HTR-8/SVneo (cell line): ENCODE measurements at regions not wholly inside any gene's neighbourhood (a gene's known extent, or its start where the extent isn't known, plus 50 kb on each side); places are given as distances from the start of the nearest gene placed in this dataset.
"Not testable (repeated sequence)": the region's sequence is repeated elsewhere in the genome, so short reads cannot be mapped to it uniquely, and the experiment has no call there.

Experiments
- DNase-seq: peaks from one replicate; pipeline ENCODE4 v3.0.0; 2011; ENCODE audit warnings: low spot score, mixed read lengths; ENCODE audit not compliant: insufficient read length
- FAIRE-seq: peaks from 2 replicates; lab custom pipeline; 2011; peaks lifted over from hg19 to GRCh38; lab: Jason Lieb, UNC

DNA sequence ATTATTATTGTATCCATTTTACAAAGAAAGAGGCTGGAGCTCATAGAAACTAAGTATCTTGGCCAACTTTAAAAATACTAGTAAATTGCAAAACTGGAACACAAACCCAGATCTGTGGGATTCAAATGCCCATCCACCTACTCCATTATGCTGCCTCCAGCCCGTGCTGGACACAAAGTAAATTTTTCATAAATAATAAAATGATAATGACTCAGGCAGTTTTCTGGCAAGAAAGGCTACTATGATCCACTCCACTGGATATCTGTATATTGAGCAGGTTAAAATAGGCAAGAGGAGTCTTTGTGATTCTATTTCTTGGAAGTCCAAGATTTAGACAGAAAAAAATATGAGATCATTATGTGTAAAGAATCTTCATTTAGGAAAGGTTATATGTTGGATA, 138.3 kb upstream of the DUSP10 start:
- no peak for DNase-seq

DNA sequence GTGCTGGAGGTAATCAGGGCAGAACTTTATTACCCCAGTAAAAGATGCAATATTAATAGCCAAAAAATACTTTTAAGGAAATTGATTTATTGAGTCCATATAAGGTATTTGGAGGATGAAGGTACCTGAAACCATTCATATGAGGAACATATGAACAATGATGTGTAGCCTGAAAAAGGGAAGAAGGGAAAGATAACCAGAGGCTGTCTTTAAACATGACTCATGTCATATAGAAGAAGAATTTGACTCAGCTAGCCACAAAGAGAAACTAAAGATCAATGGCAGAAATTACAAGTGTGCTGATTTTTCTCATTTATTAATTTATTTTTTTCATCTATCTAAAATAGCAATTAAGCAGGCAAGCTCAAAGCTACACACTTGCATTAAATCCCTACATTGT, 136.2 kb upstream of the DUSP10 start:
- FAIRE-seq = no peak
- DNase-seq = no peak

More for the DNA sequence above, 138.3 kb upstream of the DUSP10 start:
- FAIRE-seq = no peak

DNA sequence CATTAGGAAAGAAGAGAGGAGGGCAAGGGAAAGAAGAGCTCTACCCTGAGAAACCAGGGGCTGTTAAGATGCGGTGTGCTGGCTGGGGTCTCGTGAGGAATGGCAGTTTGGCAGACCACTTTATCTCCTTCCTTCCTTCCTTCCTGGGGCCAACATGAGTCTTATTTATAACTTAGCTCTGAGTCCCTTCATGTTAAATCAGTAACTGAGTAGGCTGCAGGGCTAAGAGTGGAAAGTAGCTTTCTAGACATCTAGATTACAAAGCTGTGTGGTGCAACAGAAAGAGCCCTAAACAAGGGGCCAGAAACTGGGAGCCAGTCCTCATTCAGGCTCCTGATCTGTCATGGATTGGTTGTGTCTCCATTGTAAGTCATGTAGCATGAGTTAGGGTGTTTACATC, 135.4 kb upstream of the DUSP10 start:
- DNase-seq = no peak
- FAIRE-seq = no peak

DNA sequence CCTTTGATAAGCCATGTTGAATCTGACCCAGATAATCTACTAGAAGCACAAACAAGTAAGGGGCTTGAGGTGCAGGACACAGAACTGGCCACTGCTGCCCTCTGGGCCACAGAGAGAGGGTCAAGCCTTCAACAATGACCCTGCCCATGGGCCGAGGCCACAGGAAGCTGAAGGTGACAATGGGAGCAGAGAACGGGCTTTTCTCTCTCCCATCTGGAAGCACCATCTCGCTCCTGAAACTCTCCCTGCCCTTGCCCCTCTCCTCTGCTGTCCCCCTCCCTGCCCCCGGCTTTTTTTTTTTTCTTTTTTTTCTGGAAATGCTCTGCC, 133.1 kb upstream of the DUSP10 start:
- DNase-seq = no peak
- no peak for FAIRE-seq

DNA sequence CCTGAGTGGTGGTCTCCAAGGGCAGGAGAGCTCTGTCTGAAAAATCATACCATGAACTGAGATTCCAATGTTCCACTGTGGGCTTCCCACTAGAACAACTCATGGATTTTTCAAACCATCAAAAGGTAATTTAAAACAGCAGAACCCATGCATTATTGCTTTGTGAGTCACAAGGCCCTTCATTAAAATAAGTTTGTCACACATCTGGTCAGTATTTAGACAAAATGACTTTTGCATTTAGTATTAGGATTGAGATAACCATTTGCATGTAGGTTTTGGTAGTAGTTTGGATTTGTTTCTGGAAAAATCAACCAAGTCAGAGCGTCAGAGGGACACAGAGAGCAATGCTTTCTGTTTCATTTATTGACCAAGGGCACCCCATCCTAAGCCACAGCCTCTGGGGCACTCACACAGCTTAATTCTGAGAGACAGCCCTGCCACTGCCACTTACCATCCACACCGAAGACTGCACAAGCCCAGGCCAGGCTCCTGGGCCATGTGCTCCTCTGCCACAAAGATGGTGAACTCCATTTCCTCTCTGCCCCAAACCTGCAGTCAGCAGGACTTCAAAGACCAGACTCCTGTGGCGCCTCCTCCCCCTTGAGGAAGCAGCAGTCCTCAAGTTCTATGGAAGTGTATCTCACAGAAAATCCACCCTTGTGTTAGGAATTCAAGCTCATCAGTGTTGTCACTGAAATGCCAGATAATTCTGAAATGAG, 132.6 kb upstream of the DUSP10 start:
- DNase-seq (no peak), FAIRE-seq (no peak)

DNA sequence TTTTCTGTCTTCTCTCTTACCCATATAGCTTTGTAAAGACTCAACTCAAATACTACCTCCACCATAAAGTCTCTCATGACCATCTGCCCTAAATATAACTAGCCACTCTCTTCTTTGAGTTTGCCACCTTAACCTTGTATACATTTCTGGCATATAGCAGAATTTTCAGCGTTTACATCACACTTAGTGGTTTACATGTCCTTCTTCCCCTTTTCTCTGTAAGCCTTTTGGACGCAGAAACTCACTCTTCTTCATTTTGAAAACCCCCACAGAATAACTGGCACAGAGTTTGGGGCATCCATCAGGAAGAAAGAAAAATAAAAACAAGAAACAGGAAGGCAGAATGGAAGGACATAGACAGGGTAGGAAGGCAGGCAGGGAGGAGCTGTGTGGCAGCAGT, 131.8 kb upstream of the DUSP10 start:
- no peak for DNase-seq
- no peak for FAIRE-seq

DNA sequence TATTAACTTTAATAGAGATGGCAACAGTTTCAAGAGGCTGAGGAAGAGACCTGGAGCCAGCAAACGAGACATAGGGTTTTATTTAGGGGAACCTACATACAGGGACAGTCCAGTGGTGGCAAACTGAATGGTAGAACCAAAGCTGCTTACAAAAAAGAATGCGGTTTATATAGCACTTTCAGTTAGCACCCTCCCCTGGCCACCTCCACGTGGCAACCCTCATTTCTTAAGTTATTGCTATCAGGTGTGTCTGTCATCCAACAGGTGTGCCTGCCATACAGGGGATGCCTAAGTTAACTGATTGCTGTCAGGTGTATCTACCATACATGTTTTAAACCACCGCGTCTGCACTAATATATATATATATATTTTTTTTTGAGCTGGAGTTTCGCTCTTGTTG, 129.2 kb upstream of the DUSP10 start:
- FAIRE-seq (no peak), DNase-seq (no peak)

DNA sequence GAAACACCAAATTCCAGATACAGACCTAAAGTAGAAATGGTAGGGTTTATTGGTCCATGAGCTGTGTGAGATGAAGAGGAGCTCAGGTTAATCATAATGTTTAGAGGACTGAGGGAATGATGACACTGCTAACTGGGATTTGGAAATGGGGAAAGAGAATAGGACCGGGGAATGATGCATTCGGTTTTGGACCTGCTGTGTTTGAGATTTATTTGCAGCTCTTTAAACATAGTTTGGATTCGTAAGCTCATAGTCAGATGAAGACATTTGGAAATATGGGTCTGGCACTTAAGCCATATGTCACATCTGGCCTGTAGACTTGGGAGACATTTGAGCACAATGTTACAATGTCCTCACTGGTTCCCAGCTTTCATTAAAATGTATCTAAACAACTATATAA, 127.9 kb upstream of the DUSP10 start:
- no peak for FAIRE-seq
- DNase-seq = no peak

DNA sequence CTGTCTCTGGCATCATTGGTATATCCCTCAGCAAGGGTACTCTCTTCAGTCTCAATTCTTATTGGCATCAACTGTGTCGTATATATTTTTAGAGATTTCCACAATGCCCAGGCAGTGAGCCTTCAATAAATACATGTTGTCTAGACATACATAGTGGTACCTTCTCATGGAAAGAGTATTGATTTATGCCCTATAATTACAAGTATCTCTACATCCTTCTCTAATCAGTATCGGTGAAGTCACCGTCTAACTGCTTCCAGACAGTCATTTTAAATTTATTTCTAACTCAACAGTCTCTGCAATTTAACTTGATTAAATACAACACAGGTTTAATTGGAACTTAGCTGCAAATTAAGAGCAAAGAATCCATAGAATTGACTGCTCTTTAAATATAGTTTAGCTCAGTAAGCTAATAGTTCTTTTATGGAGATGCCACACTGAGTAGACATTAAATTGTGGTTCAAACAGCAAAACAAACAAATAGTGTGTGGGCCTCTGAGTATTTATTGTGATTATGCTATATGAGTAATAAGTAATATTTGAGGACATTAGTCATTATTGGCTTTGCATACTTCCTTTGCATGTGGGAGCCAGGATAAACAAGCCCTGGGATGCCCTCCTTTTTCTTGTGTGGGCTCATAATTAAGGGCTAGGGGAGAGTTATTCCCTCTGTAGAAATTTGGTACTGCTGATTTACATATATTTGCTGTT, 126.9 kb upstream of the DUSP10 start:
- peak; percentile 37 for DNase-seq
- FAIRE-seq = no peak

DNA sequence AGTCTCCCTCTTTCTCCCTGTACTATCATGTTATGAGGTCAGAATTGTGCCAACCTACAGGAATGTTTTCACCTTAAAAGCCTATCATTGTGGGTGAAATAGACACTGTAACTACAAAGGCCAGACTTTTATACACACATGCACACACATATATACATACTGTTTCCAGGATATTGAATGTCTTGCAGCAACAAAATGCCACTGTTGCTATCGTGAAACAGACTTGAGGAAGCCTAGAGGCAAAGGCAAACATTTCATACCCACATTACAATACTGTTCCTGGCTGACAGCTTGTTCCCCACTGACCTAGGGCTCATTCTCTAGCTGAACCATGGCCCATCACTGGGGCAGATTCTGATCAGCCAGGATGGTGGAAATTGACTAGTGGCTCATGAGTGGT, 125.1 kb upstream of the DUSP10 start:
- FAIRE-seq = no peak
- DNase-seq = no peak

DNA sequence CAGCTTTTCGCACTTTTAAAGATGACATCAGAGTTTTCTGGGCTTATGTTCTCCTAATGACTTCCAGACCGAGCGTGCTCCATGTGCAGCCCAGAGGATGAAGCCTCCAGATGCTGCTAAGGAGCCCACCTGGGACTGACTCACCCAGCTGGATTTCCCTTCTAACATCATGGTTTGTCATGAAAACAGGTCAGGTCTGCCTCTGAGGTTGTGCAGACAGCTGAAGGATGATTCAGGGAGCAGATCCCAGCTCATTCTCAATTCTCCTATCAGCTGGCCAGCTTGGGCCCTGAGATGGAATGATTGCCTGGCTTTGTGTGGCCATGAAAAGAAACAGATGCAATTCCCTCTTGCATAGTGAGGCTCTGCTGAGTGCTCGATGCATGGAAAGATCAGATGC, 123.9 kb upstream of the DUSP10 start:
- DNase-seq (no peak), FAIRE-seq (no peak)

DNA sequence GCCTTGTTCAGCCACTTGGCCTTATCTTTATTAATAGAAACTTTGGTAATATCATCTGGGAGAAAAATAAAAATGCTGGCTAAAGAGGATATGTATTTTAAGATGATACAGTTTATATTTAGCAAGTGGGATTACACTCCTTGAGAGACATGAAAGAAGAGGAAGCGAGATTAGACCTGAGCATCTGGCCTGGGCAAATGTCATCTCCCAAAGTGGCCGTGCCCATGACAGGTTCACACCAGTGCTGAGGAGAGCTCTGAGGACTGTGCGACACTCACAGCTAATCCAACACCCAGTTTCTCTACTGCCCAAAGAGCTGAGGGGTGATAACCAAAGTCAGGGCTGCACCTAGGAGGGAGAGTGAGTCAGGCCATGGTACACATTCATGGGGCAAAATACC, 121.7 kb upstream of the DUSP10 start:
- DNase-seq (no peak), FAIRE-seq (no peak)

DNA sequence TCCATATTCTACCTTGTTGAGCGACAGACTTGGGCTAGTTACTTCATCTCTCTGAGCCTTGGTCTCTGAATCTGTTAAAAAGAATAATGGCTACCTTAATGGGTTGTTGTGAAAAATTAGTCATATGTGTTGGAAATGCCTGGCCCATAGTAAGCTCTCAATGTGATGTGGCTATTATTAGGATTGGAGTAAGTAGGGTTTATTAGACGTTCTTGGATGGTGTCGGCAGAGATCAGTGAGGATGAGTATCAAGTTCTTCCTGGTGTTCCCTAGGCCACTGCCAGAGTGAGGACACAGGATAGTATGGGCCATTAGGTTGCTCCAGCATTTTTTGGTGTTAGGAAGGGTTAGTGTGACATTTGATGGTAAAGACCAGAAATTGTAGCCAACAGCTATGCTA, 121.1 kb upstream of the DUSP10 start:
- FAIRE-seq = no peak

DNA sequence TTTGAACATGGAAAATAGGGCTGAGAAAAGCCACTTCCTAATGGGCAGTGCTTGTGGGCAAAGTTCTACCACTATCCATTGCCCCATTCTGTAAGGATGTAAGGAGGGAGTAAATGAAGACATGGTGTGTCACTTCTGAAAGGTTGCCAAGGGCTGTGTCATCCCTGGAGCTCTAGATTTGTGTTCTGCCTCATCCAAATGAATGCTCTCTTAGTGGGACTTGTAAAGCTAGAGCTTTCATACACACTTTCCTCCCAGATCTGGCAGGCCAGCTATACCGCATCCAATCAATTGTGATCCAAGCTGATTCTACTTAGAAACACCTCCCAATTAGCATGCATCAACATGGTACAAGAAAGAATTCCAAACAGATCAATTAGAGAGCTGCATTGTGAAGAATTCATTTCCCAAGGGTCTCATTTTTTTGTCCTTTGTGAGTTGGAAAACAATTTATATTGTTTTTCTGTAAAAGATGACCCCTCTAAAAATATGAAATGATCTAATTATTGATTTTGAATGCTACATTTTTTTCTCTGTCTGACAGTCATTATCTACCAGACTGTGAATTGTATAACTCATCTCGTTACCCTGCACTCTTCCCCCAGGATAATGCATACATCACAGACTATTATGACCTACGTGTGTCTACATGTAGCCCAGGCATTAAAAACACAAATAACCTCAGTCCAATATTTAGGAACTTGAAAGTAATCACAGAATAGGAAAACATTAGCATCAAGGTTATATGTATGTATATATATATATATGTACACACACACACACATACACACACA, 117.1 kb upstream of the DUSP10 start:
- FAIRE-seq (no peak), DNase-seq (peak; percentile 11)

More for the DNA sequence above, 121.1 kb upstream of the DUSP10 start:
- no peak for DNase-seq

DNA sequence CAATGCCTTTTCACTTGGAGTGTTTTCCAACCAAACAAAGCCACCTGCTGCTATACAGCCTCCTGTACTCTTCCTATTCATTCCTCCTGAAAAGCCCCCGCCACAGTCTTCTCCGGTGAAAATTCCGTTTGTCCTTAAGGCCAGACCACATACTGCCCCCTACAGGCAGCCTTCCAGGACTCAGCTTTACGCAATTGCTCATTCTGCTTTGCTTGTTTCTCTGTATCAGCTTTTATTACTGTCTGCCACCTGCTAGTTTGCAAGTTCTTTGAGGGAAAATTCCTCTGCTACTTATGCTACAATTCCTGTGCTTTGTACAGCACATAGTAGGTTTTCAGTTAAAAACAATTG, 115.2 kb upstream of the DUSP10 start:
- not testable (repeated sequence) for DNase-seq
- peak; percentile 46 for FAIRE-seq

DNA sequence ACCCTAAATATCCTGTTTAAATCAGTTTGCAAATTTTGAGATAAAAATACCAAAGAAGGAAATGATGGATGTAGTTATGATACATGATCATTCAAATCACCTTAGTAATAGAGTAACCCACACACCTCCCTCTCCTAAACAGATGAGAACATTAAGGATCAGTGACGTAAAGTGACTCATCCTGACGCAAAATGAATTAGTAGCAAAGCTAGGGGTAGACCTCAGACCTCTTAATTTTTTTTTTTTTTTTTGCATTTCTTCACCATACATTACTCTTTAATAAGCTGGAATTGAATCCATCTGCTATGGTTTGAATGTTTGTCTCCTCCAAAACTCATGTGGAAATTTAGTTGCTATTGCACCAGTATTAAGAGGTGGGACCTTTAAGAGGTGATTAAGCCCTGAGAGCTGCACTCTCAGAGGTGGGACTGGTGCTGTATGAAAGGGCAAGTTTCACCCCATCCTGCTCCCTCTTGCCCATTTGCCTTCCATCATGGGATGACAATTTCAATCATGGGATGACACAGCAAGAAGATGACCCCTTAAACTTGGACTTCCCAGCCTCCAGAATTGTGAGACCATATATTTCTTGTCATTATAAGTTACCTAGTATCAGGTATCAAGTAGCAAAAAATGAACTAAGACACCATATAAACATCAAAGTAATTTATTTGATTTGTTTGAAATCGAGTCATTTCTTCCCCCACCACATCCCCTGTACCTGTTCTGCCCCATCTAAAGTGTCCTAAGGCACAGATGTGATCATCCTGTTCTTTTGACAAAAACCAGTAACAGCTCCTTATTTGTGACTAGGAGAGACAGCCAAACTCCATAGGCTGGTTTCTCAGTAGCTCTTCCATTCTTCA, 114.6 kb upstream of the DUSP10 start:
- DNase-seq (no peak), FAIRE-seq (peak; percentile 4)

DNA sequence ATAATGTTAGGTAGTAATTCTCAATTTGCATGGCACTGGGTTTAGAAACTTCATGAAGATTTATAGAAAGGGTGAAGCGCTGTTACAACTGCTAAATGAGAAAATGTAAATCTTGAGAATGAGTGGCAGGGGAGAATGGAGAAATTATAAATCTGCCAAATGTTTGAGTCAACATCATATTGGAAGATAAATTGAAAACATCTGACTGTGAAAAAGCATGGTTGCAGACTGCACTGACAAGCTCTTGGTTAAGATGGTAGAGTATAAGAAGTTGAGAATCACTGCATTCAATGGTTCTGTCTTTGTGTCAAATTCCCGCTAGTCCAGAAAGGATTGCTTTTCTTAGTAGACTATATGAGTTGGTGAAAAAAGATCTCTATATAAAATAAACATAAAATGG, 113.3 kb upstream of the DUSP10 start:
- FAIRE-seq (no peak), DNase-seq (no peak)

DNA sequence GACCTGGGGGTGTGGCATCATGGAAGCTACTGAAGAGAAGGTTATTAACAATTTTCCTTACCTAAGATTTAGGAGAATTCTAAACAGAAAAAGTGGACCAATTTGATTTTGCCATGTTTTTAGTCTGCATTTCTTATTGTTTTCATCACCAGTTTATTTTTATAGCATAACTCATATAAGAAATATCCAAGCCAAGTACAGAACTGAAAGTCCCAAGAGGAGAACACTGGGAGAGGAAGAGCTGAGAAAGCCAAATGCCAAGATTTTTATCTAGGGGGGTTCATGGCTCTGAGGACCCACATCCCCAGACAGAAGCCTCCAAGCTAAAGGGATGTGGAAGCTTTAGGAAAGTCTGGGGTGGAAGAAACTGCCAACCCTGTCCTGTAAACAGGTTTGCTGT, 109.4 kb upstream of the DUSP10 start:
- DNase-seq (no peak), FAIRE-seq (no peak)

DNA sequence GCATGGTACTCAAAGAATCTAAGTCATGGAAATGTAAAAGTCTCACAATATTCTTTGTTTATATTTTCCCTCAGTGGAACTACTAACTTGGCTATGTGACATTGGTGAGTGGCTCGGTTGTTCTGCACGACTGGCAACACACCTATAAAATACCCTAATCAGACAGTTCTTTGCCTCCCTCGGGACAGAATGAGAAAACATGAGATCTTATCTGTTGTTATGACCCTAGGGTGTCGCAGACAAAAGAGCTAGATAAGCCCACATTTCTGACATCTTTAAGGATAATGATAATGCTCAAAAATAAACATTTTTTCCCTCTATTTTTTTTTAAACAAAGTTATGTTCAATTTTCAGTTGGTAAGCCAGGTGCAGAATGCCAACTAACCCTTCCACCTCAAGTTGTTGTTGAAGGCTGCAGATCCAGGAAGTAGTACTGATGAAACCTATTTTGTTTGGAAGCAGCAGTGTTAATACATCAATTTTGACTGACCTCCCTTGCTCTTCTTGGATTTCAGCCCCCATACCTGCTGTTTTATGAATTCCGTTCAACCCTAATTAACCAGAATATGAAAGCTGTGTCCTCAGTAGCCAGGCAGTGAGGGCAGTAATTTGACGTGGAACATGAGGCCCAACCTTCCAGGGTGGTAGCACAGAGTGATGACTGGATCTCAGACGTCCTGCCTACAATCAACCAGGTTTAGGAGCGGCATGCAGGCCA, 108.7 kb upstream of the DUSP10 start:
- DNase-seq (no peak), FAIRE-seq (no peak)

DNA sequence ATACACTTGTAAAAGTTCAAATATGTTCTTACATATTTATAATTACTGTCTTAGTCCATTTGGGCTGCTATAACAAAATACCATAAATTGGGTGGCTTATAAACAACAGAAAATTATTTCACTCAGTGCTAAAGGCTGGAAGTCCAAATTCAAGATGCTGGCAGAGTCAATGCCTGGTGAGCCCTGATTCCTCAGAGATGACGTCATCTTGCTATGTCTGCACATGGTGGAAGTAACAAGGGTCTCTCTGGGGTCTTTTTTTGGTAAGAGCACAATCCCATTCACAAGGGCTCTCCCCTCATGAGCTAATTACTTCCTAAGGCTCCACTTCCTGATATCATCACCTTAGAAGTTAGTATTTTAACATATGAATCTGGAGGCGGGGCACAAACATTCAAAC, 108.0 kb upstream of the DUSP10 start:
- FAIRE-seq (no peak), DNase-seq (no peak)
